Trophoblast cell (in vitro differentiated cells and primary cell): ENCODE measurements at regions not wholly inside any gene's neighbourhood (a gene's known extent, or its start where the extent isn't known, plus 50 kb on each side); places are given as distances from the start of the nearest gene placed in this dataset.

Experiments
- DNase-seq, 2 donors: peaks; one replicate each; pipeline ENCODE4 v3.0.0-alpha.2; 2016
- H2AFZ ChIP-seq: 2 replicates; pipeline ENCODE4 v1.6.1; 2013; ENCODE audit warnings: low read length, moderate library complexity, mild to moderate bottlenecking; ENCODE audit not compliant: insufficient read depth, poor library complexity
- H2AK5ac ChIP-seq: 2 replicates; pipeline ENCODE4 v1.6.1; 2013; ENCODE audit warnings: mild to moderate bottlenecking, low read length
- H2BK120ac ChIP-seq: 2 replicates; pipeline ENCODE4 v1.6.1; 2013; ENCODE audit warnings: low read length, mild to moderate bottlenecking, moderate library complexity; ENCODE audit not compliant: insufficient read depth, poor library complexity
- H2BK12ac ChIP-seq: 2 replicates; pipeline ENCODE4 v1.6.1; 2013; ENCODE audit warnings: mild to moderate bottlenecking, low read length, moderate library complexity
- H2BK5ac ChIP-seq: 2 replicates; pipeline ENCODE4 v1.6.1; 2013; ENCODE audit warnings: low read length, low read depth, moderate library complexity, mild to moderate bottlenecking; ENCODE audit not compliant: poor library complexity
- H3K14ac ChIP-seq: 2 replicates; pipeline ENCODE4 v1.6.1; 2013; ENCODE audit warnings: mild to moderate bottlenecking, low read length
- H3K18ac ChIP-seq: 2 replicates; pipeline ENCODE4 v1.6.1; 2013; ENCODE audit warnings: mild to moderate bottlenecking, low read length
- H3K23ac ChIP-seq: 2 replicates; pipeline ENCODE4 v1.6.1; 2013; ENCODE audit warnings: low read length
- H3K27ac ChIP-seq: 2 replicates; pipeline ENCODE4 v1.5.1; 2013; ENCODE audit warnings: low read depth, mild to moderate bottlenecking, inconsistent platforms, low read length, moderate library complexity
- H3K27me3 ChIP-seq: 2 replicates; pipeline ENCODE4 v1.6.1; 2013; ENCODE audit warnings: inconsistent platforms, mild to moderate bottlenecking, low read length, moderate library complexity; ENCODE audit not compliant: insufficient read depth
- H3K36me3 ChIP-seq, 2 experiments: 1 replicate in 1 of 2; 2 replicates in 1 of 2; pipeline ENCODE4 v1.6.1; 2013; ENCODE audit warnings: low read length in 2 of 2, mild to moderate bottlenecking in 2 of 2, moderate library complexity in 1 of 2; ENCODE audit not compliant: insufficient read depth in 2 of 2, control insufficient read depth in 1 of 2
- H3K4ac ChIP-seq: 2 replicates; pipeline ENCODE4 v1.6.1; 2013; ENCODE audit warnings: low read depth, mild to moderate bottlenecking, low read length, moderate library complexity
- H3K4me1 ChIP-seq, 2 experiments: 1 replicate in 1 of 2; 2 replicates in 1 of 2; pipeline ENCODE4 v1.6.1; 2013; ENCODE audit warnings: low read length in 2 of 2, mild to moderate bottlenecking in 2 of 2, moderate library complexity in 1 of 2; ENCODE audit not compliant: insufficient read depth in 2 of 2, control insufficient read depth in 1 of 2
- H3K4me2 ChIP-seq: 2 replicates; pipeline ENCODE4 v1.6.1; 2013; ENCODE audit warnings: inconsistent platforms, mild to moderate bottlenecking, low read length, moderate library complexity
- H3K4me3 ChIP-seq: 2 replicates; pipeline ENCODE4 v1.5.1; 2013; ENCODE audit warnings: mild to moderate bottlenecking, low read depth, low read length, inconsistent platforms
- H3K79me1 ChIP-seq: one replicate; pipeline ENCODE4 v1.6.1; 2013; ENCODE audit warnings: low read length
- H3K79me2 ChIP-seq: 2 replicates; pipeline ENCODE4 v1.6.1; 2013; ENCODE audit warnings: low read length, mild to moderate bottlenecking; ENCODE audit not compliant: control insufficient read depth, insufficient read depth, poor library complexity
- H3K9ac ChIP-seq: 2 replicates; pipeline ENCODE4 v1.6.1; 2013; ENCODE audit warnings: mild to moderate bottlenecking, low read length
- H3K9me3 ChIP-seq: 2 replicates; pipeline ENCODE4 v1.6.1; 2013; ENCODE audit warnings: low read depth, mild to moderate bottlenecking, control low read depth, inconsistent platforms, low read length; ENCODE audit not compliant: insufficient read depth
- H4K12ac ChIP-seq: 2 replicates; pipeline ENCODE4 v1.6.1; 2013; ENCODE audit warnings: low read depth, mild to moderate bottlenecking, low read length, moderate library complexity
- H4K8ac ChIP-seq: 2 replicates; pipeline ENCODE4 v1.6.1; 2013; ENCODE audit warnings: low read depth, mild to moderate bottlenecking, low read length, moderate library complexity
- H4K91ac ChIP-seq: one replicate; pipeline ENCODE4 v1.6.1; 2013; ENCODE audit warnings: low read depth, mild to moderate bottlenecking, low read length, moderate library complexity
- WGBS: extraction: QIAGEN DNeasy Blood & Tissue Kit; methylation state at CpG from one replicate; pipeline ENCODE4 v1.1.7; 2013; ENCODE audit warnings: missing lambda C conversion rate; ENCODE audit not compliant: insufficient read length, insufficient coverage; ENCODE audit errors: extremely low coverage; 5-methylcytosine and 5-hydroxymethylcytosine counted together

GRCh38 chr15:62636823-62637573, 405.5 kb upstream of the TPM1 start:
- Histone ChIP-seq H2BK5ac (peak overlapping the region; percentile 42), H4K8ac (no peak overlapping the region), H3K18ac (no peak overlapping the region), H2AFZ (no peak overlapping the region), H3K4me1 (peaks cover 5 to 13% of the 10 kb centered on the region in 2 experiments), H4K12ac (no peak overlapping the region), H3K9ac (no peak overlapping the region), H3K23ac (no peak overlapping the region), H3K4me3 (no peak overlapping the region), H3K36me3 (no peaks in the 10 kb centered on the region), H3K4me2 (peak overlapping the region; percentile 14), H3K14ac (no peak overlapping the region), H4K91ac (peak overlapping the region; percentile 39), H2BK120ac (no peak overlapping the region), H3K79me2 (peaks cover 2% of the 10 kb centered on the region), H2AK5ac (no peak overlapping the region), H3K27me3 (no peaks in the 10 kb centered on the region), H3K9me3 (peaks cover 2% of the 10 kb centered on the region), H3K27ac (peak overlapping the region; percentile 41), H3K79me1 (peaks cover 5% of the 10 kb centered on the region), H3K4ac (no peak overlapping the region), H2BK12ac (peak overlapping the region; percentile 59)
- no peak for DNase-seq
- no CpG with 5 or more reads among the region's 9 CpGs for WGBS

GRCh38 chr15:62637574-62637897, 405.0 kb upstream of the TPM1 start:
- no peak overlapping the region for H4K12ac ChIP-seq
- peaks cover 2% of the 10 kb centered on the region for H3K79me2 ChIP-seq
- no CpG with 5 or more reads among the region's 5 CpGs for WGBS
- no peak overlapping the region for H3K14ac ChIP-seq
- no peak overlapping the region for H2AK5ac ChIP-seq
- H3K9me3 ChIP-seq, result peaks cover 2% of the 10 kb centered on the region
- H2BK12ac ChIP-seq, result peak overlapping the region; percentile 77
- peaks cover 5% of the 10 kb centered on the region for H3K79me1 ChIP-seq
- no peak overlapping the region for H3K4ac ChIP-seq
- H3K36me3 ChIP-seq, result no peaks in the 10 kb centered on the region
- DNase-seq, result no peak
- no peak overlapping the region for H2AFZ ChIP-seq
- no peak overlapping the region for H3K18ac ChIP-seq
- H4K91ac ChIP-seq, result peak overlapping the region; percentile 66
- H2BK120ac ChIP-seq, result no peak overlapping the region
- H3K4me3 ChIP-seq, result no peak overlapping the region
- no peak overlapping the region for H3K23ac ChIP-seq
- peak overlapping the region; percentile 14 for H3K4me2 ChIP-seq
- H4K8ac ChIP-seq, result no peak overlapping the region
- H3K4me1 ChIP-seq, result peaks cover 5 to 13% of the 10 kb centered on the region in 2 experiments
- no peak overlapping the region for H3K9ac ChIP-seq
- H3K27me3 ChIP-seq, result no peaks in the 10 kb centered on the region
- peak overlapping the region; percentile 52 for H2BK5ac ChIP-seq
- H3K27ac ChIP-seq, result peak overlapping the region; percentile 62

- peak overlapping the region; percentile 77 for H2BK12ac ChIP-seq
- no peak overlapping the region for H3K14ac ChIP-seq
- H4K12ac ChIP-seq, result no peak overlapping the region
- peaks cover 2% of the 10 kb centered on the region for H3K9me3 ChIP-seq
- no peak overlapping the region for H3K4me2 ChIP-seq
- H3K79me1 ChIP-seq, result peaks cover 5% of the 10 kb centered on the region
- no peak overlapping the region for H3K9ac ChIP-seq
- H3K4me3 ChIP-seq, result no peak overlapping the region
- peak overlapping the region; percentile 62 for H3K27ac ChIP-seq
- H3K18ac ChIP-seq, result peak overlapping the region; percentile 66
- H2BK5ac ChIP-seq, result peak overlapping the region; percentile 52
- peak overlapping the region; percentile 68 for H2BK120ac ChIP-seq
- H4K8ac ChIP-seq, result no peak overlapping the region
- no peaks in the 10 kb centered on the region for H3K36me3 ChIP-seq
- DNase-seq, result no peak
- H2AFZ ChIP-seq, result no peak overlapping the region
- H3K4ac ChIP-seq, result peak overlapping the region; percentile 25
- H3K79me2 ChIP-seq, result peaks cover 2% of the 10 kb centered on the region
- WGBS, result no CpG with 5 or more reads among the region's 8 CpGs
- H3K23ac ChIP-seq, result no peak overlapping the region
- peaks cover 5 to 13% of the 10 kb centered on the region in 2 experiments for H3K4me1 ChIP-seq
- H4K91ac ChIP-seq, result peak overlapping the region; percentile 66
- no peaks in the 10 kb centered on the region for H3K27me3 ChIP-seq
- H2AK5ac ChIP-seq, result peak overlapping the region; percentile 77
These were observed 404.5 kb upstream of the TPM1 start for GRCh38 chr15:62637950-62638619.

GRCh38 chr15:62639432-62639831, 403.1 kb upstream of the TPM1 start:
- H3K4me2 ChIP-seq, result no peak overlapping the region
- peak overlapping the region; percentile 46 for H3K14ac ChIP-seq
- no peaks in the 10 kb centered on the region for H3K36me3 ChIP-seq
- H2BK5ac ChIP-seq, result no peak overlapping the region
- no peak overlapping the region for H3K27ac ChIP-seq
- DNase-seq, result no peak
- H4K8ac ChIP-seq, result no peak overlapping the region
- H2BK12ac ChIP-seq, result peak overlapping the region; percentile 75
- no peak overlapping the region for H4K12ac ChIP-seq
- no CpG with 5 or more reads among the region's 4 CpGs for WGBS
- no peaks in the 10 kb centered on the region for H3K9me3 ChIP-seq
- H2BK120ac ChIP-seq, result peak overlapping the region; percentile 23
- no peak overlapping the region for H2AK5ac ChIP-seq
- H3K23ac ChIP-seq, result no peak overlapping the region
- no peaks in the 10 kb centered on the region for H3K27me3 ChIP-seq
- no peak overlapping the region for H3K4me3 ChIP-seq
- peaks cover 4% of the 10 kb centered on the region for H3K79me2 ChIP-seq
- H3K4me1 ChIP-seq, result peaks cover 8 to 13% of the 10 kb centered on the region in 2 experiments
- no peak overlapping the region for H3K4ac ChIP-seq
- H2AFZ ChIP-seq, result no peak overlapping the region
- peak overlapping the region; percentile 44 for H3K18ac ChIP-seq
- H3K9ac ChIP-seq, result no peak overlapping the region
- peaks cover 5% of the 10 kb centered on the region for H3K79me1 ChIP-seq
- peak overlapping the region; percentile 47 for H4K91ac ChIP-seq
